SK-N-SH (cell line): ENCODE measurements at regions not wholly inside any gene's neighbourhood (a gene's known extent, or its start where the extent isn't known, plus 50 kb on each side); places are given as distances from the start of the nearest gene placed in this dataset.

Experiments
- CTCF ChIA-PET: fragments of 300-600, 350-600 bp; formaldehyde crosslinking; extraction: SDS; loops from one replicate; lab custom pipeline; 2021; lab: Yijun Ruan, JAX
- POLR2A ChIA-PET: fragments of 350-600 bp; sonication (Branson Sonifier 250); formaldehyde crosslinking; extraction: SDS; loops from one replicate; lab custom pipeline; 2020; ENCODE audit warnings: antibody characterized with exemption, inconsistent platforms; lab: Yijun Ruan, JAX
- DNase-seq: peaks from one replicate; pipeline ENCODE4 v3.0.0; 2012
- H2AFZ ChIP-seq: fragments of 200-600 bp; sonication (generic); 2 replicates; pipeline ENCODE4 v1.8.1; 2016; ENCODE audit warnings: antibody characterized with exemption, mild to moderate bottlenecking, low read depth
- H3F3A ChIP-seq: fragments of 200-600 bp; sonication (generic); replicated peaks from 2 replicates; pipeline ENCODE3; 2016; ENCODE audit warnings: antibody characterized with exemption, mild to moderate bottlenecking; ENCODE audit not compliant: insufficient read depth
- H3K27ac ChIP-seq, 2 experiments: fragments of 200-500 bp in 1 of 2; fragments of 200-600 bp in 1 of 2; sonication (Bioruptor generic) in 1 of 2; sonication (generic), shearing (Covaris generic) in 1 of 2; 2 replicates each; pipeline versions ENCODE4 v1.5.1 to v1.6.1; 2014 to 2016; ENCODE audit warnings: low read depth in 2 of 2, inconsistent platforms in 1 of 2, low read length in 1 of 2, mild to moderate bottlenecking in 1 of 2, mixed read lengths in 1 of 2
- H3K27me3 ChIP-seq: fragments of 200-600 bp; sonication (generic), shearing (Covaris generic); 2 replicates; pipeline ENCODE4 v1.6.1; 2016; ENCODE audit warnings: mixed run types; ENCODE audit not compliant: insufficient read depth
- H3K36me3 ChIP-seq, 2 experiments: fragments of 200-500 bp in 1 of 2; fragments of 200-600 bp in 1 of 2; sonication (Bioruptor generic) in 1 of 2; sonication (generic) in 1 of 2; replicated peaks in 1 of 2; 2 replicates each; pipeline versions ENCODE3 to v1.5.1; 2014 to 2016; ENCODE audit warnings: low read length in 1 of 2, mild to moderate bottlenecking in 1 of 2; ENCODE audit not compliant: insufficient read depth in 2 of 2, control insufficient read depth in 1 of 2
- H3K4me1 ChIP-seq, 2 experiments: fragments of 200-500 bp in 1 of 2; fragments of 200-600 bp in 1 of 2; sonication (Bioruptor generic) in 1 of 2; sonication (generic), shearing (Covaris generic) in 1 of 2; 2 replicates each; pipeline versions ENCODE4 v1.5.1 to v1.6.1; 2014 to 2016; ENCODE audit warnings: low read depth in 1 of 2, low read length in 1 of 2, mixed run types in 1 of 2; ENCODE audit not compliant: insufficient read depth in 2 of 2, control insufficient read depth in 1 of 2
- H3K4me2 ChIP-seq: fragments of 200-600 bp; sonication (generic), shearing (Covaris generic); 2 replicates; pipeline ENCODE4 v1.6.1; 2017; ENCODE audit warnings: mixed run types
- H3K4me3 ChIP-seq, 2 experiments: fragments of 200-500 bp in 1 of 2; fragments of 200-600 bp in 1 of 2; sonication (Bioruptor generic) in 1 of 2; sonication (generic), shearing (Covaris generic) in 1 of 2; 2 replicates each; pipeline versions ENCODE4 v1.5.1 to v1.8.1; 2014 to 2016; ENCODE audit warnings: low read depth in 2 of 2, inconsistent platforms in 1 of 2, low read length in 1 of 2, mild to moderate bottlenecking in 1 of 2, mixed read lengths in 1 of 2, moderate library complexity in 1 of 2
- H3K79me2 ChIP-seq: fragments of 200-600 bp; sonication (generic); 2 replicates; pipeline ENCODE4 v1.8.1; 2017; ENCODE audit warnings: mild to moderate bottlenecking; ENCODE audit not compliant: insufficient read depth
- H3K9ac ChIP-seq: fragments of 200-600 bp; sonication (generic); 2 replicates; pipeline ENCODE4 v1.6.1; 2017; ENCODE audit warnings: mixed run types
- H3K9me2 ChIP-seq: fragments of 200-600 bp; sonication (generic); 2 replicates; pipeline ENCODE4 v1.6.1; 2017; ENCODE audit warnings: mixed run types
- H3K9me3 ChIP-seq: fragments of 200-600 bp; sonication (generic); 2 replicates; pipeline ENCODE4 v1.6.1; 2017; ENCODE audit warnings: mixed run types, mild to moderate bottlenecking, moderate library complexity
- H4K20me1 ChIP-seq: fragments of 200-600 bp; sonication (generic); 2 replicates; pipeline ENCODE4 v1.6.1; 2017; ENCODE audit warnings: mild to moderate bottlenecking, mixed run types; ENCODE audit not compliant: insufficient read depth
- EP300 ChIP-seq, 2 experiments: IDR thresholded peaks; 2 replicates each; pipeline versions ENCODE4 v1.4.0 to v1.6.1; 2012; ENCODE audit warnings: borderline replicate concordance in 1 of 2, low read depth in 1 of 2, low read length in 1 of 2
- FOSL2 ChIP-seq: IDR thresholded peaks from 2 replicates; pipeline ENCODE4 v1.4.0; 2012; ENCODE audit warnings: low read depth, mild to moderate bottlenecking, moderate library complexity, borderline replicate concordance
- JUND ChIP-seq: IDR thresholded peaks from 2 replicates; pipeline ENCODE4 v1.4.0; 2012
- RAD21 ChIP-seq: IDR thresholded peaks from 2 replicates; pipeline ENCODE4 v1.6.1; 2012; ENCODE audit warnings: mild to moderate bottlenecking, low read length
- RXRA ChIP-seq: IDR thresholded peaks from 2 replicates; pipeline ENCODE4 v1.4.0; 2012; ENCODE audit warnings: low read depth, mild to moderate bottlenecking, borderline replicate concordance
- SIN3A ChIP-seq: IDR thresholded peaks from 2 replicates; pipeline ENCODE4 v1.6.1; 2012; ENCODE audit warnings: low read depth, mild to moderate bottlenecking, low read length, moderate library complexity, borderline replicate concordance
- TCF12 ChIP-seq: IDR thresholded peaks from 2 replicates; pipeline ENCODE4 v1.4.0; 2012
- TEAD4 ChIP-seq: IDR thresholded peaks from 2 replicates; pipeline ENCODE4 v1.4.0; 2012; ENCODE audit warnings: mild to moderate bottlenecking, borderline replicate concordance; ENCODE audit not compliant: insufficient read depth
- YY1 ChIP-seq: IDR thresholded peaks from 2 replicates; pipeline ENCODE4 v1.4.0; 2012; ENCODE audit warnings: low read depth, mild to moderate bottlenecking
- WGBS: methylation state at CpG from one replicate; pipeline ENCODE4 v1.1.6; 2017; ENCODE audit warnings: low lambda C conversion rate; 5-methylcytosine and 5-hydroxymethylcytosine counted together
- TF ChIP-seq, protein P1 (sequence below): fragments of 150-350 bp; IDR thresholded peaks from 2 replicates; pipeline ENCODE4 v1.6.1; 2016; ENCODE audit warnings: mild to moderate bottlenecking, low read depth, low read length
- TF ChIP-seq, protein P2 (sequence below): IDR thresholded peaks from 2 replicates; pipeline ENCODE4 v1.4.0; 2012; ENCODE audit warnings: low read depth, borderline replicate concordance
- TF ChIP-seq, protein P3 (sequence below): IDR thresholded peaks from 2 replicates; pipeline ENCODE4 v1.4.0; 2012; ENCODE audit warnings: low read depth, borderline replicate concordance
- TF ChIP-seq, protein P4 (sequence below): fragments of 200-600 bp; sonication (generic); IDR thresholded peaks from 2 replicates; pipeline ENCODE4 v1.6.1; 2017; ENCODE audit warnings: antibody characterized with exemption, mild to moderate bottlenecking, moderate library complexity

DNA sequence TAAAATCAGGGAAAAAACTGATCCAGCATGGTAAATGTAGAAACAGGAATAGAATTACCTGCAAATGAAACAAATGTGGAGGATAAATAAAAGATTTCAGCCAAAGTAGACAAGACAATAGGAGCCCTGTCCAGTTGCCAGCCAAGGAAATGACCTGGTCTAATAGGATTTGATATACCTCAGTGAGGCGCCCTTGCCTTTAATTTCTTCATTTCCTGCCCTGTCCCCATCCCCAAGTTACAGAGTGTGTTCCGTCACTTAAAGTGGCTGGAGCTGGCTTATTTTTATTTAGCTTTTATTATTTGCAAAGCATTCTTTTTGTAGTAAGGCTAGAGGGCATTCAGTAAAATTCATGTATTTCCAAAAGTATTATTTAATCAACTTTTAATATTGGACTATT, 1022.0 kb downstream of the EFNB2 start:
- Histone ChIP-seq H3K4me3 (no peak overlapping the region), H3K36me3 (no peaks in the 10 kb centered on the region), H2AFZ (no peak overlapping the region), H3K4me1 (no peaks in the 10 kb centered on the region; a peak in 1 of 4 replicates), H3K9me2 (no peaks in the 10 kb centered on the region), H4K20me1 (no peaks in the 10 kb centered on the region), H3F3A (no peaks in the 10 kb centered on the region), H3K27me3 (no peaks in the 10 kb centered on the region), H3K79me2 (no peaks in the 10 kb centered on the region), H3K9me3 (no peaks in the 10 kb centered on the region), H3K9ac (no peak overlapping the region), H3K4me2 (no peak overlapping the region), H3K27ac (no peak overlapping the region)
- ChIA-PET POLR2A (no interaction called here), CTCF (interaction anchor here (1.2 kb wide), 1 partner anchor 14 kb away, joined by 5 read pairs; no protein-coding TSS in a partner anchor)
- TF ChIP-seq YY1 (no peak), RXRA (no peak)
- no peak for DNase-seq
- 87% methylated on average over 2 of the region's 2 CpGs for WGBS

DNA sequence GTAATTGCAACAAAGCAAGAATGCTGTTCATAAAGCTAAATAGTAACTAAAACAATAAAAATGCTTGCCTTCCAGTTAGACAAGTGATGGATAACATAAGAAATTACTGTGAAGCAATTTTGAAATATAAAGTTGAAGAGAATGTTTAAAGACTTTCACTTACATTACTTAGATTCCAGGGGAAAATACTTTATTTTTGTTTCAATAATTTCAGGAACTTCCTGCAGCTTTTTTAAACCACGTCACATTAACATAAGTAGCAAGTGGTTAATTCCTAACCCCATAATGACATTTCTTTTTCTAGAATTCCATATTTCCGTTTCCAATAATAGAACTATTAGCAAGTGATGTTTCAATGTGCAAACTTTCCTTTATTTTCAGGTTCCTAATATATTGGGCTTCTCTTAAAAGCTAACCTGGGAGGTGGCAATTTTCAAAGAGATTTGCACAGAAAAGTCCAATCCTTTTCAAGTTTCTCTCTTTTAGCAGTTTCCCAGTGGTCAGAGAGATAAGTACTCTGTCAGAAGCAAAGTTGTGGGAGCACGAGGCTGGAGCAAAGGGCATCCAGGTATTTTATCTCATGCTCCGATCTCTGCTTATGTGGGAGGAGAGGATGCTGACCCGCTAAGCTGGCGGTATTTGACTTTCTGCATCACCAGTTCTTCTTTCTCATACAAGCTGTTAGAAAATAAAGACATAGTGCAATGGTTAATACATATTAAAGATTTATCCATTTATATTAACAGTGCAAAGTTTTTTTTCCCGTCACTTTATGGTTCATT, 1025.3 kb downstream of the EFNB2 start:
- Histone ChIP-seq H3F3A (no peaks in the 10 kb centered on the region), H2AFZ (no peak overlapping the region), H4K20me1 (no peaks in the 10 kb centered on the region), H3K27ac (no peak overlapping the region), H3K4me1 (no peaks in the 10 kb centered on the region; a peak in 1 of 4 replicates), H3K9ac (no peak overlapping the region), H3K36me3 (no peaks in the 10 kb centered on the region), H3K9me3 (no peaks in the 10 kb centered on the region), H3K9me2 (no peaks in the 10 kb centered on the region), H3K79me2 (no peaks in the 10 kb centered on the region), H3K4me2 (no peak overlapping the region), H3K27me3 (no peaks in the 10 kb centered on the region), H3K4me3 (no peak overlapping the region)
- TF ChIP-seq JUND = no peak
- TF ChIP-seq, protein P1, sequence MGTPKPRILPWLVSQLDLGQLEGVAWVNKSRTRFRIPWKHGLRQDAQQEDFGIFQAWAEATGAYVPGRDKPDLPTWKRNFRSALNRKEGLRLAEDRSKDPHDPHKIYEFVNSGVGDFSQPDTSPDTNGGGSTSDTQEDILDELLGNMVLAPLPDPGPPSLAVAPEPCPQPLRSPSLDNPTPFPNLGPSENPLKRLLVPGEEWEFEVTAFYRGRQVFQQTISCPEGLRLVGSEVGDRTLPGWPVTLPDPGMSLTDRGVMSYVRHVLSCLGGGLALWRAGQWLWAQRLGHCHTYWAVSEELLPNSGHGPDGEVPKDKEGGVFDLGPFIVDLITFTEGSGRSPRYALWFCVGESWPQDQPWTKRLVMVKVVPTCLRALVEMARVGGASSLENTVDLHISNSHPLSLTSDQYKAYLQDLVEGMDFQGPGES = no peak
- TF ChIP-seq, protein P2, sequence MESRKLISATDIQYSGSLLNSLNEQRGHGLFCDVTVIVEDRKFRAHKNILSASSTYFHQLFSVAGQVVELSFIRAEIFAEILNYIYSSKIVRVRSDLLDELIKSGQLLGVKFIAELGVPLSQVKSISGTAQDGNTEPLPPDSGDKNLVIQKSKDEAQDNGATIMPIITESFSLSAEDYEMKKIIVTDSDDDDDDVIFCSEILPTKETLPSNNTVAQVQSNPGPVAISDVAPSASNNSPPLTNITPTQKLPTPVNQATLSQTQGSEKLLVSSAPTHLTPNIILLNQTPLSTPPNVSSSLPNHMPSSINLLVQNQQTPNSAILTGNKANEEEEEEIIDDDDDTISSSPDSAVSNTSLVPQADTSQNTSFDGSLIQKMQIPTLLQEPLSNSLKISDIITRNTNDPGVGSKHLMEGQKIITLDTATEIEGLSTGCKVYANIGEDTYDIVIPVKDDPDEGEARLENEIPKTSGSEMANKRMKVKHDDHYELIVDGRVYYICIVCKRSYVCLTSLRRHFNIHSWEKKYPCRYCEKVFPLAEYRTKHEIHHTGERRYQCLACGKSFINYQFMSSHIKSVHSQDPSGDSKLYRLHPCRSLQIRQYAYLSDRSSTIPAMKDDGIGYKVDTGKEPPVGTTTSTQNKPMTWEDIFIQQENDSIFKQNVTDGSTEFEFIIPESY = no peak
- TF ChIP-seq RXRA = no peak
- TF ChIP-seq RAD21 = no peak
- TF ChIP-seq, protein P3, sequence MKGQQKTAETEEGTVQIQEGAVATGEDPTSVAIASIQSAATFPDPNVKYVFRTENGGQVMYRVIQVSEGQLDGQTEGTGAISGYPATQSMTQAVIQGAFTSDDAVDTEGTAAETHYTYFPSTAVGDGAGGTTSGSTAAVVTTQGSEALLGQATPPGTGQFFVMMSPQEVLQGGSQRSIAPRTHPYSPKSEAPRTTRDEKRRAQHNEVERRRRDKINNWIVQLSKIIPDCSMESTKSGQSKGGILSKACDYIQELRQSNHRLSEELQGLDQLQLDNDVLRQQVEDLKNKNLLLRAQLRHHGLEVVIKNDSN = no peak
- TF ChIP-seq, protein P4, sequence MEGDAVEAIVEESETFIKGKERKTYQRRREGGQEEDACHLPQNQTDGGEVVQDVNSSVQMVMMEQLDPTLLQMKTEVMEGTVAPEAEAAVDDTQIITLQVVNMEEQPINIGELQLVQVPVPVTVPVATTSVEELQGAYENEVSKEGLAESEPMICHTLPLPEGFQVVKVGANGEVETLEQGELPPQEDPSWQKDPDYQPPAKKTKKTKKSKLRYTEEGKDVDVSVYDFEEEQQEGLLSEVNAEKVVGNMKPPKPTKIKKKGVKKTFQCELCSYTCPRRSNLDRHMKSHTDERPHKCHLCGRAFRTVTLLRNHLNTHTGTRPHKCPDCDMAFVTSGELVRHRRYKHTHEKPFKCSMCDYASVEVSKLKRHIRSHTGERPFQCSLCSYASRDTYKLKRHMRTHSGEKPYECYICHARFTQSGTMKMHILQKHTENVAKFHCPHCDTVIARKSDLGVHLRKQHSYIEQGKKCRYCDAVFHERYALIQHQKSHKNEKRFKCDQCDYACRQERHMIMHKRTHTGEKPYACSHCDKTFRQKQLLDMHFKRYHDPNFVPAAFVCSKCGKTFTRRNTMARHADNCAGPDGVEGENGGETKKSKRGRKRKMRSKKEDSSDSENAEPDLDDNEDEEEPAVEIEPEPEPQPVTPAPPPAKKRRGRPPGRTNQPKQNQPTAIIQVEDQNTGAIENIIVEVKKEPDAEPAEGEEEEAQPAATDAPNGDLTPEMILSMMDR = no peak
- no peak for TF ChIP-seq FOSL2
- no peak for TF ChIP-seq TEAD4
- no peak for TF ChIP-seq SIN3A
- no peak for TF ChIP-seq TCF12
- no peak for TF ChIP-seq EP300 (IDR thresholded peaks at IDR 0.05; ENCODE audit: borderline replicate concordance in 1 of 2, low read depth in 1 of 2, low read length in 1 of 2)
- 51% methylated on average over 7 of the region's 7 CpGs for WGBS
- ChIA-PET POLR2A (no interaction called here), CTCF (interaction anchor here (1.2 kb wide), 1 partner anchor 17 kb away, joined by 4 read pairs; no protein-coding TSS in a partner anchor)
- no peak for DNase-seq
